ENCODE measurements at regions not wholly inside any gene's neighbourhood (a gene's known extent, or its start where the extent isn't known, plus 50 kb on each side); places are given as distances from the start of the nearest gene placed in this dataset.
"Not testable (repeated sequence)": the region's sequence is repeated elsewhere in the genome, so short reads cannot be mapped to it uniquely, and the experiment has no call there.

- no peak for DNase-seq
Measured at GRCh38 chr13:82323101-82323500, 1559.2 kb downstream of the SLITRK1 start.

- no peak for DNase-seq
Measured at GRCh38 chr13:82305588-82305987, 1576.7 kb downstream of the SLITRK1 start.

- DNase-seq: no peak
Measured at GRCh38 chr13:82298106-82298505, 1584.2 kb downstream of the SLITRK1 start.

GRCh38 chr13:82294226-82294625 is 1588.0 kb downstream of the SLITRK1 start:
- no peak for DNase-seq

- DNase-seq: no peak
Measured at GRCh38 chr13:82292334-82292733, 1589.9 kb downstream of the SLITRK1 start.

- DNase-seq: no peak
Measured at GRCh38 chr13:82291852-82292251, 1590.4 kb downstream of the SLITRK1 start.

GRCh38 chr13:82275644-82276043 is 1606.6 kb downstream of the SLITRK1 start:
- no peak for DNase-seq

GRCh38 chr13:82259284-82259683 is 1623.0 kb downstream of the SLITRK1 start:
- no peak for DNase-seq

GRCh38 chr13:82257790-82258507 is 1624.3 kb downstream of the SLITRK1 start:
- DNase-seq: no peak

GRCh38 chr13:82248762-82249161 is 1633.5 kb downstream of the SLITRK1 start:
- no peak for DNase-seq

GRCh38 chr13:82245860-82246259 is 1636.4 kb downstream of the SLITRK1 start:
- no peak for DNase-seq

GRCh38 chr13:82224806-82225205 is 1657.5 kb downstream of the SLITRK1 start:
- DNase-seq: no peak

GRCh38 chr13:82221621-82222020 is 1660.7 kb downstream of the SLITRK1 start:
- no peak for DNase-seq

- peak; percentile 32 for DNase-seq
Measured at GRCh38 chr13:82220641-82221040, 1661.6 kb downstream of the SLITRK1 start.

GRCh38 chr13:82216165-82216564 is 1666.1 kb downstream of the SLITRK1 start:
- no peak for DNase-seq

GRCh38 chr13:82214341-82214740 is 1667.9 kb downstream of the SLITRK1 start:
- DNase-seq: no peak

GRCh38 chr13:82206241-82206640 is 1676.0 kb downstream of the SLITRK1 start:
- no peak for DNase-seq

- DNase-seq: no peak
Measured at GRCh38 chr13:82202398-82202797, 1679.9 kb downstream of the SLITRK1 start.

- DNase-seq: no peak
Measured at GRCh38 chr13:82196087-82196486, 1686.2 kb downstream of the SLITRK1 start.

- no peak for DNase-seq
Measured at GRCh38 chr13:82187227-82187626, 1695.0 kb downstream of the SLITRK1 start.

- no peak for DNase-seq
Measured at GRCh38 chr13:82176751-82177150, 1705.5 kb downstream of the SLITRK1 start.

- DNase-seq: no peak
Measured at GRCh38 chr13:82165396-82166174, 1716.7 kb downstream of the SLITRK1 start.

GRCh38 chr13:82164780-82165395 is 1717.4 kb downstream of the SLITRK1 start:
- not testable (repeated sequence) for DNase-seq
